Heart left ventricle (tissue), 16 donors: ENCODE measurements at regions not wholly inside any gene's neighbourhood (a gene's known extent, or its start where the extent isn't known, plus 50 kb on each side); places are given as distances from the start of the nearest gene placed in this dataset.

ENCODE experiments used
- ATAC-seq, 4 donors: fragments of 200-7000 bp; cut with Tn5 transposase; one replicate each; pipeline ENCODE4 v1.9.1; 2020 to 2022; ENCODE audit warnings: moderate library complexity in 4 of 4, mild to moderate bottlenecking in 3 of 4, moderate number of reproducible peaks in 1 of 4
- DNase-seq, 5 donors: peaks; one replicate each; pipeline ENCODE4 v3.0.0-alpha.2; 2020
- H3K27ac ChIP-seq, 12 donors: fragments of 200-600 bp; sonication (generic) in 4 of 12; one replicate each; pipeline versions ENCODE4 v1.5.0 to v1.8.0; 2016 to 2022; ENCODE audit warnings: mild to moderate bottlenecking in 2 of 12
- H3K27me3 ChIP-seq, 9 donors: fragments of 200-600 bp; sonication (generic) in 2 of 9; one replicate each; pipeline versions ENCODE4 v1.5.1 to v1.8.0; 2016 to 2022; ENCODE audit warnings: mild to moderate bottlenecking in 3 of 9
- H3K36me3 ChIP-seq, 9 donors: fragments of 200-600 bp; sonication (generic) in 2 of 9; one replicate each; pipeline versions ENCODE4 v1.5.0 to v1.8.0; 2018 to 2022; ENCODE audit warnings: mild to moderate bottlenecking in 2 of 9
- H3K4me1 ChIP-seq, 12 donors: fragments of 200-600 bp; sonication (generic) in 4 of 12; one replicate each; pipeline versions ENCODE4 v1.5.0 to v1.8.0; 2016 to 2022; ENCODE audit warnings: mild to moderate bottlenecking in 3 of 12
- H3K4me3 ChIP-seq, 12 donors: fragments of 200-600 bp; sonication (generic) in 4 of 12; one replicate each; pipeline versions ENCODE4 v1.5.0 to v1.8.0; 2017 to 2022; ENCODE audit warnings: mild to moderate bottlenecking in 9 of 12, moderate library complexity in 4 of 12
- H3K9me3 ChIP-seq, 12 donors: fragments of 200-600 bp; sonication (generic) in 4 of 12; one replicate each; pipeline versions ENCODE4 v1.5.0 to v1.8.0; 2016 to 2022; ENCODE audit warnings: mild to moderate bottlenecking in 1 of 12
- CTCF ChIP-seq, 12 donors: fragments of 200-600 bp; sonication (generic) in 4 of 12; IDR thresholded peaks; one replicate each; pipeline versions ENCODE4 v1.5.0 to v1.8.0; 2018 to 2022; ENCODE audit warnings: antibody characterized with exemption in 12 of 12, mild to moderate bottlenecking in 5 of 12
- POLR2A ChIP-seq, 2 donors: fragments of 450-650 bp; IDR thresholded peaks; one replicate each; pipeline ENCODE4 v1.6.1; 2017; ENCODE audit warnings: antibody characterized with exemption in 2 of 2, mild to moderate bottlenecking in 2 of 2, moderate library complexity in 2 of 2
- WGBS, 4 donors: extraction: QIAGEN DNeasy Blood & Tissue Kit in 2 of 4; methylation state at CpG; one replicate each; pipeline versions ENCODE4 v1.1.5 to v1.1.7; 2013 to 2018; 5-methylcytosine and 5-hydroxymethylcytosine counted together
- intact Hi-C, 10 donors: fragments of 100-400 bp; cut with DNase I; formaldehyde crosslinking; loops; one replicate each; pipeline versions ENCODE4 v1.11.1 to v1.14.2; 2022
- donor health status: ischemic (EF 13 %, LVEDD 7.1; RV severe dilation, severe dysfunction).
- donor health status: healthy with polysubstance abuse.
- donor health status: DM: no; HTN: yes; CAD: no.
- donor health status: DM: no; HTN: no; CAD: no.
- donor health status: ischemic (EF 25% LVEDD 6.9; RV normal size, moderate dysfunction).
- donor health status: ischemic (EF 25% LVEDD 5.7; RV mildly dilated, moderate dysfunction).
- donor health status: healthy.
- donor health status: DM: yes; HTN: yes; CAD: no.
- donor health status: ischemic (EF 35%, LVEDD 5.7; RV mildly dilated, moderate dysfunction).
- donor health status: nonischemic (EF 11% LVEDD 7.7; RV severe dilation, severe dysfunction).
- donor health status: DM: yes; HTN: yes; CAD: no.
- donor health status: PGD.
- donor health status: ischemic (EF 29% LVEDD 5.4; RV normal size, mild dysfunction).
- donor health status: nonischemic (EF 23%, LVEDD 6.1; RV moderate dilation, normal function).

- no peak for TF ChIP-seq CTCF (IDR thresholded peaks at IDR 0.05)
- no peak for TF ChIP-seq POLR2A (IDR thresholded peaks at IDR 0.05)
- DNase-seq (no peak), ATAC-seq (no peak)
- no peak overlapping the region for H3K27ac ChIP-seq
- H3K36me3 ChIP-seq: no peaks in the 10 kb centered on the region
- H3K27me3 ChIP-seq: no peaks in the 10 kb centered on the region
- peaks cover 0 to 9% (median 0%) of the 10 kb centered on the region in 12 donors for H3K4me1 ChIP-seq
- H3K9me3 ChIP-seq: no peaks in the 10 kb centered on the region
- intact Hi-C loops: no loop called here
- no peak overlapping the region for H3K4me3 ChIP-seq
These were observed 421.7 kb downstream of the C6orf118 start for GRCh38 chr6:164887660-164888059.

- DNase-seq (no peak), ATAC-seq (no peak)
- no peaks in the 10 kb centered on the region for H3K27me3 ChIP-seq
- no peak for TF ChIP-seq POLR2A (IDR thresholded peaks at IDR 0.05)
- TF ChIP-seq CTCF (IDR thresholded peaks at IDR 0.05): no peak
- H3K4me3 ChIP-seq: no peak overlapping the region
- no peaks in the 10 kb centered on the region for H3K9me3 ChIP-seq
- H3K36me3 ChIP-seq: no peaks in the 10 kb centered on the region
- H3K27ac ChIP-seq: no peak overlapping the region
- H3K4me1 ChIP-seq: no peaks in the 10 kb centered on the region
- intact Hi-C loops: no loop called here
These were observed 427.2 kb downstream of the C6orf118 start for GRCh38 chr6:164882236-164882635.

- Histone ChIP-seq H3K9me3 (peaks cover 0 to 10% (median 0%) of the 10 kb centered on the region in 12 donors), H3K4me1 (no peaks in the 10 kb centered on the region), H3K27ac (no peak overlapping the region), H3K4me3 (no peak overlapping the region), H3K36me3 (no peaks in the 10 kb centered on the region), H3K27me3 (no peaks in the 10 kb centered on the region)
- 85 to 96% (median 92%) methylated on average over 2 of the region's 2 CpGs for WGBS, 4 donors
- TF ChIP-seq POLR2A (IDR thresholded peaks at IDR 0.05) (no peak), CTCF (IDR thresholded peaks at IDR 0.05) (no peak)
- intact Hi-C loops: no loop called here
- no peak for DNase-seq
- no peak for ATAC-seq
These were observed 437.6 kb downstream of the C6orf118 start for GRCh38 chr6:164871783-164872182.

GRCh38 chr6:164870164-164870563 is 439.2 kb downstream of the C6orf118 start:
- Histone ChIP-seq H3K9me3 (peaks cover 0 to 11% (median 0%) of the 10 kb centered on the region in 12 donors), H3K4me3 (no peak overlapping the region), H3K27ac (no peak overlapping the region), H3K36me3 (no peaks in the 10 kb centered on the region), H3K4me1 (no peaks in the 10 kb centered on the region), H3K27me3 (no peaks in the 10 kb centered on the region)
- ATAC-seq (no peak), DNase-seq (no peak)
- TF ChIP-seq CTCF (IDR thresholded peaks at IDR 0.05) (no peak), POLR2A (IDR thresholded peaks at IDR 0.05) (no peak)
- 56 to 64% (median 60%) methylated on average over 2 of the region's 2 CpGs for WGBS, 4 donors
- intact Hi-C loops: no loop called here
